ENCODE measurements at regions not wholly inside any gene's neighbourhood (a gene's known extent, or its start where the extent isn't known, plus 50 kb on each side); places are given as distances from the start of the nearest gene placed in this dataset.

- TF ChIP-seq CTCF (IDR thresholded peaks at IDR 0.05; ENCODE audit: poor library complexity) (no peak), EZH2 (IDR thresholded peaks at IDR 0.05; ENCODE audit: borderline replicate concordance) (no peak), EZH2phosphoT487 (IDR thresholded peaks at IDR 0.05; ENCODE audit: low read depth, severe bottlenecking, unreplicated experiment) (no peak)
Measured at GRCh38 chr3:44055951-44056350, 185.7 kb upstream of the TOPAZ1 start.

Data from hepatocyte (in vitro differentiated cells).